HG02870 (cell line): ENCODE measurements at regions not wholly inside any gene's neighbourhood (a gene's known extent, or its start where the extent isn't known, plus 50 kb on each side); places are given as distances from the start of the nearest gene placed in this dataset.
"Not testable (repeated sequence)": the region's sequence is repeated elsewhere in the genome, so short reads cannot be mapped to it uniquely, and the experiment has no call there.

ENCODE experiments used
- ATAC-seq: cut with Tn5 transposase; IDR thresholded peaks from one replicate; pipeline ENCODE4 v1.9.1; 2021; ENCODE audit warnings: mild to moderate bottlenecking, moderate library complexity; ENCODE audit not compliant: unreplicated experiment

GRCh38 chr6:19705606-19706005 is 131.6 kb upstream of the ID4 start:
- ATAC-seq, result no peak

- no peak for ATAC-seq
Observed at GRCh38 chr6:19712012-19712688, 125.0 kb upstream of the ID4 start.

- ATAC-seq, result no peak
Observed at GRCh38 chr6:19712998-19713397, 124.2 kb upstream of the ID4 start.

- ATAC-seq, result no peak
Observed at GRCh38 chr6:19713411-19713810, 123.8 kb upstream of the ID4 start.

- ATAC-seq, result no peak
Observed at GRCh38 chr6:19713984-19714383, 123.2 kb upstream of the ID4 start.

- ATAC-seq, result no peak
Observed at GRCh38 chr6:19714434-19715166, 122.6 kb upstream of the ID4 start.

GRCh38 chr6:19715167-19715551 is 122.0 kb upstream of the ID4 start:
- ATAC-seq, result no peak

- no peak for ATAC-seq
Observed at GRCh38 chr6:19719691-19720128, 117.5 kb upstream of the ID4 start.

GRCh38 chr6:19721766-19722377 is 115.3 kb upstream of the ID4 start:
- no peak for ATAC-seq

- ATAC-seq, result no peak
Observed at GRCh38 chr6:19722999-19723398, 114.2 kb upstream of the ID4 start.

GRCh38 chr6:19723545-19723944 is 113.6 kb upstream of the ID4 start:
- ATAC-seq, result no peak

GRCh38 chr6:19725436-19725835 is 111.7 kb upstream of the ID4 start:
- not testable (repeated sequence) for ATAC-seq

- no peak for ATAC-seq
Observed at GRCh38 chr6:19731282-19731681, 105.9 kb upstream of the ID4 start.

GRCh38 chr6:19734061-19734460 is 103.1 kb upstream of the ID4 start:
- ATAC-seq, result no peak

GRCh38 chr6:19734519-19734918 is 102.7 kb upstream of the ID4 start:
- no peak for ATAC-seq

GRCh38 chr6:19736066-19736465 is 101.1 kb upstream of the ID4 start:
- no peak for ATAC-seq

- no peak for ATAC-seq
Observed at GRCh38 chr6:19738010-19738409, 99.2 kb upstream of the ID4 start.

- ATAC-seq, result no peak
Observed at GRCh38 chr6:19749722-19750121, 87.4 kb upstream of the ID4 start.

GRCh38 chr6:19752746-19753145 is 84.4 kb upstream of the ID4 start:
- no peak for ATAC-seq

GRCh38 chr6:19753826-19754225 is 83.3 kb upstream of the ID4 start:
- no peak for ATAC-seq

- no peak for ATAC-seq
Observed at GRCh38 chr6:19754686-19755085, 82.5 kb upstream of the ID4 start.

GRCh38 chr6:19755181-19755580 is 82.0 kb upstream of the ID4 start:
- no peak for ATAC-seq
